IMR-90 (cell line): ENCODE measurements at regions not wholly inside any gene's neighbourhood (a gene's known extent, or its start where the extent isn't known, plus 50 kb on each side); places are given as distances from the start of the nearest gene placed in this dataset.

ENCODE experiments used
- ATAC-seq: fragments of 200-7000 bp; cut with Tn5 transposase; 2 replicates; pipeline ENCODE4 v1.9.1; 2020; ENCODE audit warnings: low read depth, mild to moderate bottlenecking, moderate library complexity
- BruUV-seq: library from RNA; stranded (reverse); fragments of 400-500 nt; replicated peaks from 2 replicates; lab custom pipeline; 2021; lab: Mats Ljungman, UMichigan
- CTCF ChIA-PET: fragments of 300-600 bp; formaldehyde crosslinking; extraction: SDS; loops from one replicate; lab custom pipeline; 2021; ENCODE audit warnings: antibody characterized with exemption; lab: Yijun Ruan, JAX
- POLR2A ChIA-PET: fragments of 300-600 bp; sonication (Branson Sonifier 250); formaldehyde crosslinking; loops from one replicate; lab custom pipeline; 2022; ENCODE audit warnings: antibody characterized with exemption; ENCODE audit not compliant: unreplicated experiment; lab: Charles Lee
- DNase-seq: peaks from one replicate; pipeline ENCODE4 v3.0.0; 2013
- H2AFZ ChIP-seq: replicated peaks from 2 replicates; pipeline ENCODE3; 2013; ENCODE audit warnings: low read length, mild to moderate bottlenecking; ENCODE audit not compliant: poor library complexity
- H2AK5ac ChIP-seq: 2 replicates; pipeline ENCODE4 v1.6.1; 2013; ENCODE audit warnings: low read depth, low read length, inconsistent platforms
- H2AK9ac ChIP-seq: replicated peaks from 2 replicates; pipeline ENCODE3; 2013; ENCODE audit warnings: mild to moderate bottlenecking, low read depth, low read length, moderate library complexity; ENCODE audit not compliant: poor library complexity
- H2BK120ac ChIP-seq: 2 replicates; pipeline ENCODE4 v1.6.1; 2013; ENCODE audit warnings: low read depth, low read length, inconsistent platforms
- H2BK15ac ChIP-seq: 3 replicates; pipeline ENCODE4 v1.6.1; 2013; ENCODE audit warnings: low read depth, low read length, inconsistent platforms
- H2BK20ac ChIP-seq: 2 replicates; pipeline ENCODE4 v1.6.1; 2013; ENCODE audit warnings: low read depth, mild to moderate bottlenecking, inconsistent platforms, low read length, moderate library complexity
- H2BK5ac ChIP-seq: 2 replicates; pipeline ENCODE4 v1.6.1; 2013; ENCODE audit warnings: mild to moderate bottlenecking, low read depth, low read length, inconsistent platforms; ENCODE audit not compliant: poor library complexity, severe bottlenecking
- H3K14ac ChIP-seq: replicated peaks from 2 replicates; pipeline ENCODE4 v1.6.1; 2013; ENCODE audit warnings: low read depth, low read length, inconsistent platforms
- H3K18ac ChIP-seq: 2 replicates; pipeline ENCODE4 v1.6.1; 2013; ENCODE audit warnings: low read depth, low read length, control low read depth
- H3K23ac ChIP-seq: 2 replicates; pipeline ENCODE4 v1.6.1; 2013; ENCODE audit warnings: low read depth, low read length, inconsistent platforms
- H3K27ac ChIP-seq: 2 replicates; pipeline ENCODE4 v1.5.1; 2013; ENCODE audit warnings: mild to moderate bottlenecking, control low read depth, low read length; ENCODE audit not compliant: insufficient read depth
- H3K27me3 ChIP-seq: 2 replicates; pipeline ENCODE4 v1.6.1; 2013; ENCODE audit warnings: low read length; ENCODE audit not compliant: control insufficient read depth, insufficient read depth
- H3K36me3 ChIP-seq: 2 replicates; pipeline ENCODE4 v1.6.1; 2013; ENCODE audit warnings: low read length, mixed read lengths; ENCODE audit not compliant: control insufficient read depth, insufficient read depth
- H3K4ac ChIP-seq: 2 replicates; pipeline ENCODE4 v1.6.1; 2013; ENCODE audit warnings: low read depth, low read length, inconsistent platforms
- H3K4me1 ChIP-seq: 2 replicates; pipeline ENCODE4 v1.6.1; 2013; ENCODE audit warnings: low read length, mixed read lengths; ENCODE audit not compliant: control insufficient read depth, insufficient read depth
- H3K4me2 ChIP-seq: 2 replicates; pipeline ENCODE4 v1.6.1; 2013; ENCODE audit warnings: low read depth, mild to moderate bottlenecking, control low read depth, low read length, moderate library complexity
- H3K4me3 ChIP-seq: 2 replicates; pipeline ENCODE4 v1.5.1; 2013; ENCODE audit warnings: low read depth, mild to moderate bottlenecking, control low read depth, low read length, moderate library complexity; ENCODE audit not compliant: insufficient read depth
- H3K56ac ChIP-seq: 2 replicates; pipeline ENCODE4 v1.6.1; 2013; ENCODE audit warnings: low read length, inconsistent platforms; ENCODE audit not compliant: insufficient read depth; ENCODE audit errors: extremely low read depth
- H3K79me1 ChIP-seq, 2 experiments: 2 replicates each; pipeline ENCODE4 v1.6.1; 2013; ENCODE audit warnings: low read length in 2 of 2, inconsistent platforms in 1 of 2, low read depth in 1 of 2
- H3K9ac ChIP-seq: 2 replicates; pipeline ENCODE4 v1.6.1; 2013; ENCODE audit warnings: low read depth, low read length, control low read depth
- H3K9me1 ChIP-seq: 2 replicates; pipeline ENCODE4 v1.6.1; 2013; ENCODE audit warnings: low read length, inconsistent platforms; ENCODE audit not compliant: insufficient read depth
- H3K9me3 ChIP-seq: 2 replicates; pipeline ENCODE4 v1.6.1; 2013; ENCODE audit warnings: low read length; ENCODE audit not compliant: control insufficient read depth, insufficient read depth
- H4K20me1 ChIP-seq: 2 replicates; pipeline ENCODE4 v1.6.1; 2013; ENCODE audit warnings: low read length, inconsistent platforms; ENCODE audit not compliant: insufficient read depth
- H4K5ac ChIP-seq: 2 replicates; pipeline ENCODE4 v1.6.1; 2013; ENCODE audit warnings: mild to moderate bottlenecking, low read depth, low read length, control low read depth
- H4K8ac ChIP-seq, 2 experiments: 2 replicates each; pipeline ENCODE4 v1.6.1; 2013; ENCODE audit warnings: low read depth in 2 of 2, low read length in 2 of 2, control low read depth in 1 of 2, inconsistent platforms in 1 of 2
- H4K91ac ChIP-seq: 2 replicates; pipeline ENCODE4 v1.6.1; 2013; ENCODE audit warnings: low read depth, low read length, inconsistent platforms; ENCODE audit not compliant: insufficient read depth
- BHLHE40 ChIP-seq: fragments of 150-350 bp; IDR thresholded peaks from 2 replicates; pipeline ENCODE4 v1.6.1; 2016; ENCODE audit warnings: mild to moderate bottlenecking, low read depth, low read length
- CEBPB ChIP-seq: IDR thresholded peaks from 2 replicates; pipeline ENCODE4 v1.6.1; 2012; ENCODE audit warnings: low read depth, low read length, improper control_type of control experiment
- CHD1 ChIP-seq: IDR thresholded peaks from 2 replicates; pipeline ENCODE4 v1.6.1; 2012; ENCODE audit warnings: low read depth, low read length, improper control_type of control experiment
- FOS ChIP-seq: fragments of 150-350 bp; IDR thresholded peaks from 2 replicates; pipeline ENCODE4 v1.6.1; 2016; ENCODE audit warnings: low read depth, low read length
- MXI1 ChIP-seq: IDR thresholded peaks from 2 replicates; pipeline ENCODE4 v1.6.1; 2012; ENCODE audit warnings: low read depth, mild to moderate bottlenecking, low read length, moderate library complexity, borderline replicate concordance
- NFE2L2 ChIP-seq: fragments of 150-350 bp; IDR thresholded peaks from 2 replicates; pipeline ENCODE4 v1.6.1; 2016; ENCODE audit warnings: low read depth, mild to moderate bottlenecking, low read length
- POLR2A ChIP-seq: IDR thresholded peaks from 2 replicates; pipeline ENCODE4 v1.6.1; 2012; ENCODE audit warnings: mild to moderate bottlenecking, low read depth, low read length
- RCOR1 ChIP-seq: IDR thresholded peaks from 2 replicates; pipeline ENCODE4 v1.6.1; 2012; ENCODE audit warnings: mild to moderate bottlenecking, low read length, improper control_type of control experiment; ENCODE audit not compliant: insufficient replicate concordance
- RFX5 ChIP-seq: IDR thresholded peaks from 2 replicates; pipeline ENCODE4 v1.8.0; 2012; ENCODE audit warnings: low read depth, mild to moderate bottlenecking, low read length, moderate library complexity
- SMC3 ChIP-seq: fragments of 150-350 bp; IDR thresholded peaks from 2 replicates; pipeline ENCODE4 v1.6.1; 2016; ENCODE audit warnings: low read depth, mild to moderate bottlenecking, antibody characterized with exemption, low read length, moderate library complexity
- WGBS, 2 experiments: methylation state at CpG; one replicate each; pipeline versions ENCODE4 v1.1.5 to v1.1.7; 2013; ENCODE audit warnings: missing lambda C conversion rate in 2 of 2; ENCODE audit not compliant: insufficient read length in 1 of 2; ENCODE audit errors: extremely low coverage in 2 of 2; 5-methylcytosine and 5-hydroxymethylcytosine counted together
- dilution Hi-C: fragments of 300-500 bp; cut with HindIII; formaldehyde crosslinking; loops from one replicate; pipeline ENCODE4 v1.14.3; 2018; ENCODE audit warnings: low sequenced_read_pairs; ENCODE audit not compliant: unreplicated experiment
- in situ Hi-C: fragments of 300-500 bp; cut with MboI; formaldehyde crosslinking; loops from 3 replicates; pipeline ENCODE4 v1.14.3; 2019; ENCODE audit warnings: low sequenced_read_pairs, inconsistent platforms, mixed read lengths
- intact Hi-C: fragments of 100-400 bp; cut with micrococcal nuclease; formaldehyde crosslinking; loops from 2 replicates; pipeline ENCODE4 v1.10.0; 2022
- TF ChIP-seq, protein P1 (sequence below): fragments of 150-350 bp; IDR thresholded peaks from 2 replicates; pipeline ENCODE4 v1.6.1; 2017; ENCODE audit warnings: mild to moderate bottlenecking, antibody characterized with exemption, low read length, low read depth

DNA sequence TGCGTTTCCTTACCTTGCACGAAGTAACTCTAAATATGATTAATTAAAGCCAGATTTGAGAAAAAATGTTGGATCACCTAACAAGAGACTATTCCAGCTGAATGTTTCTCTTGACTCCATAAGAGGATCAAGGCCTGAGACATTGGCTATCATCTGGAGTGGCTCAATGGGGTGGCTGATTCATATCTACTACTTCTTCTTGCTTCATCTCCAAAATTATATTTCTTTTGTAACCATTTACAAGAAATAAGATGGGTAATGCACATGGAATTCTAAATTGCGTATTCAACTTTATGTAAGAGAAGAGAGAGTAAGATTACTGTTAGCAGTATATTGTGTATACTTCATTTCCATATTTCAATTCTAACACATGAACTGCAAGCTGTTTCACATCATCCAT is 819.0 kb upstream of the EYS start:
- TF ChIP-seq CHD1: no peak
- no peak for TF ChIP-seq FOS
- no peak for TF ChIP-seq CEBPB
- no peak for TF ChIP-seq BHLHE40
- TF ChIP-seq MXI1: no peak
- TF ChIP-seq RFX5: no peak
- TF ChIP-seq, protein P1, sequence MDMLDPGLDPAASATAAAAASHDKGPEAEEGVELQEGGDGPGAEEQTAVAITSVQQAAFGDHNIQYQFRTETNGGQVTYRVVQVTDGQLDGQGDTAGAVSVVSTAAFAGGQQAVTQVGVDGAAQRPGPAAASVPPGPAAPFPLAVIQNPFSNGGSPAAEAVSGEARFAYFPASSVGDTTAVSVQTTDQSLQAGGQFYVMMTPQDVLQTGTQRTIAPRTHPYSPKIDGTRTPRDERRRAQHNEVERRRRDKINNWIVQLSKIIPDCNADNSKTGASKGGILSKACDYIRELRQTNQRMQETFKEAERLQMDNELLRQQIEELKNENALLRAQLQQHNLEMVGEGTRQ: no peak
- no peak for TF ChIP-seq RCOR1
- no peak for TF ChIP-seq POLR2A
- no peak for TF ChIP-seq NFE2L2
- TF ChIP-seq SMC3: no peak
- intact Hi-C loops: no loop called here
- no TSS peak for BruUV-seq
- in situ Hi-C loops: no loop called here
- no peak overlapping the region for H3K14ac ChIP-seq
- no peak overlapping the region for H2AFZ ChIP-seq
- H3K27me3 ChIP-seq: no peaks in the 10 kb centered on the region
- H3K56ac ChIP-seq: no peak overlapping the region
- H3K36me3 ChIP-seq: no peaks in the 10 kb centered on the region
- no peak overlapping the region for H3K23ac ChIP-seq
- ChIA-PET POLR2A (no interaction called here), CTCF (no interaction called here)
- no peak overlapping the region for H2BK15ac ChIP-seq
- H3K9me1 ChIP-seq: no peaks in the 10 kb centered on the region
- H3K79me1 ChIP-seq: no peaks in the 10 kb centered on the region
- H2BK5ac ChIP-seq: no peak overlapping the region
- H2BK20ac ChIP-seq: no peak overlapping the region
- no CpG with 5 or more reads among the region's 3 CpGs for WGBS, 2 experiments
- no peak overlapping the region for H2BK120ac ChIP-seq
- H4K91ac ChIP-seq: no peak overlapping the region
- ATAC-seq: no peak
- H2AK5ac ChIP-seq: no peak overlapping the region
- no peak overlapping the region for H3K4ac ChIP-seq
- no peak overlapping the region for H3K4me2 ChIP-seq
- no peak overlapping the region for H3K18ac ChIP-seq
- H3K4me1 ChIP-seq: no peaks in the 10 kb centered on the region
- dilution Hi-C loops: no loop called here
- H3K9me3 ChIP-seq: no peaks in the 10 kb centered on the region
- no peak overlapping the region for H2AK9ac ChIP-seq
- H4K20me1 ChIP-seq: no peaks in the 10 kb centered on the region
- no peak overlapping the region for H4K8ac ChIP-seq
- no peak for DNase-seq
- H3K27ac ChIP-seq: no peak overlapping the region
- no peak overlapping the region for H3K4me3 ChIP-seq
- H3K9ac ChIP-seq: no peak overlapping the region
- no peak overlapping the region for H4K5ac ChIP-seq
